B cell (primary cell): ENCODE measurements at regions not wholly inside any gene's neighbourhood (a gene's known extent, or its start where the extent isn't known, plus 50 kb on each side); places are given as distances from the start of the nearest gene placed in this dataset.

Experiments
- ATAC-seq: fragments of 200-7000 bp; cut with Tn5 transposase; one replicate; pipeline ENCODE4 v1.10.0; 2021; ENCODE audit warnings: low read depth, mild to moderate bottlenecking, moderate number of reproducible peaks, moderate library complexity
- CTCF ChIA-PET: fragments of 350-600 bp; sonication (Branson Sonifier 250); formaldehyde crosslinking; loops from one replicate; lab custom pipeline; 2021; ENCODE audit warnings: antibody characterized with exemption, inconsistent platforms; lab: Charles Lee
- POLR2A ChIA-PET: fragments of 350-600 bp; sonication (Branson Sonifier 250); formaldehyde crosslinking; loops from one replicate; lab custom pipeline; 2021; ENCODE audit warnings: antibody characterized with exemption; lab: Charles Lee
- DNase-seq: peaks from one replicate; pipeline ENCODE4 v3.0.0; 2013
- H2AFZ ChIP-seq: 2 replicates; pipeline ENCODE4 v1.6.1; 2012; ENCODE audit warnings: mild to moderate bottlenecking, low read depth, low read length; ENCODE audit not compliant: insufficient read depth, poor library complexity, severe bottlenecking
- H3K27ac ChIP-seq, 2 donors: 1 replicate in 1 of 2; 2 replicates in 1 of 2; pipeline ENCODE4 v1.5.1; 2012 to 2013; ENCODE audit warnings: low read length in 2 of 2, mild to moderate bottlenecking in 2 of 2, moderate library complexity in 1 of 2
- H3K27me3 ChIP-seq, 4 experiments: fragments of 200-600 bp in 1 of 4; sonication (generic) in 1 of 4; replicated peaks in 1 of 4; 1 replicate in 2 of 4; 2 replicates in 2 of 4; pipeline versions ENCODE4 v1.6.1 to v1.7.0; 2013 to 2016; ENCODE audit warnings: low read length in 3 of 4, mild to moderate bottlenecking in 2 of 4, mixed read lengths in 1 of 4, moderate library complexity in 1 of 4; ENCODE audit not compliant: insufficient read depth in 4 of 4, control insufficient read depth in 3 of 4; ENCODE audit errors: control extremely low read depth in 1 of 4
- H3K36me3 ChIP-seq, 2 experiments: replicated peaks in 1 of 2; 1 replicate in 1 of 2; 2 replicates in 1 of 2; pipeline versions ENCODE4 v1.6.1 to v1.7.1; 2013; ENCODE audit warnings: low read length in 1 of 2; ENCODE audit not compliant: insufficient read depth in 2 of 2, control insufficient read depth in 1 of 2; ENCODE audit errors: control extremely low read depth in 1 of 2, extremely low read depth in 1 of 2
- H3K4me1 ChIP-seq, 2 donors: fragments of 200-600 bp in 1 of 2; sonication (generic) in 1 of 2; 1 replicate in 1 of 2; 2 replicates in 1 of 2; pipeline versions ENCODE4 v1.5.1 to v1.6.1; 2013 to 2017; ENCODE audit warnings: low read length in 2 of 2; ENCODE audit not compliant: control insufficient read depth in 2 of 2, insufficient read depth in 2 of 2
- H3K4me2 ChIP-seq: replicated peaks from 2 replicates; pipeline ENCODE3; 2012; ENCODE audit warnings: mild to moderate bottlenecking, low read depth, low read length; ENCODE audit not compliant: poor library complexity, severe bottlenecking
- H3K4me3 ChIP-seq, 5 experiments: fragments of 200-600 bp in 1 of 5; sonication (generic) in 1 of 5; 1 replicate in 3 of 5; 2 replicates in 2 of 5; pipeline versions ENCODE4 v1.5.1 to v1.7.0; 2011 to 2016; ENCODE audit warnings: low read length in 4 of 5, mild to moderate bottlenecking in 4 of 5, low read depth in 2 of 5, control low read depth in 1 of 5, moderate library complexity in 1 of 5; ENCODE audit not compliant: insufficient read depth in 1 of 5; ENCODE audit errors: control extremely low read depth in 1 of 5, extremely low read depth in 1 of 5
- H3K79me2 ChIP-seq: fragments of 200-600 bp; sonication (generic); one replicate; pipeline ENCODE4 v1.6.0; 2016; ENCODE audit warnings: low read length; ENCODE audit not compliant: control insufficient read depth, insufficient read depth
- H3K9ac ChIP-seq: fragments of 200-600 bp; sonication (generic); 2 replicates; pipeline ENCODE4 v1.6.1; 2017; ENCODE audit warnings: mild to moderate bottlenecking, low read length, moderate library complexity
- H3K9me3 ChIP-seq, 3 donors: one replicate each; pipeline versions ENCODE4 v1.6.1 to v1.7.1; 2013; ENCODE audit warnings: low read length in 2 of 3; ENCODE audit not compliant: control insufficient read depth in 2 of 3, insufficient read depth in 1 of 3; ENCODE audit errors: control extremely low read depth in 1 of 3
- H4K20me1 ChIP-seq: 2 replicates; pipeline ENCODE4 v1.6.0; 2012; ENCODE audit warnings: mild to moderate bottlenecking, low read length; ENCODE audit not compliant: insufficient read depth, control insufficient read depth, poor library complexity, severe bottlenecking
- H3K27ac Mint-ChIP-seq: one replicate; pipeline ENCODE4 v1.8.0; 2021; ENCODE audit warnings: mixed read lengths
- H3K27me3 Mint-ChIP-seq: one replicate; pipeline ENCODE4 v1.8.0; 2021; ENCODE audit warnings: mixed read lengths
- H3K4me1 Mint-ChIP-seq: one replicate; pipeline ENCODE4 v1.8.0; 2021; ENCODE audit warnings: mixed read lengths
- H3K4me3 Mint-ChIP-seq: one replicate; pipeline ENCODE4 v1.8.0; 2021; ENCODE audit warnings: mixed read lengths
- H3K9me3 Mint-ChIP-seq: one replicate; pipeline ENCODE4 v1.8.0; 2022; ENCODE audit warnings: mixed read lengths; ENCODE audit not compliant: insufficient read depth
- CTCF ChIP-seq: fragments of 200-600 bp; IDR thresholded peaks from one replicate; pipeline ENCODE4 v1.8.0; 2022; ENCODE audit warnings: antibody characterized with exemption, mild to moderate bottlenecking
- EZH2 ChIP-seq: IDR thresholded peaks from 2 replicates; pipeline ENCODE4 v1.6.1; 2012; ENCODE audit warnings: borderline replicate concordance, low read depth, mild to moderate bottlenecking, moderate library complexity, low read length; ENCODE audit not compliant: insufficient read depth, poor library complexity, severe bottlenecking
- WGBS: methylation state at CpG from one replicate; pipeline ENCODE4 v1.1.5; 2013; ENCODE audit warnings: missing lambda C conversion rate; ENCODE audit not compliant: insufficient coverage; 5-methylcytosine and 5-hydroxymethylcytosine counted together
- intact Hi-C: fragments of 100-400 bp; cut with micrococcal nuclease; formaldehyde crosslinking; loops from one replicate; pipeline ENCODE4 v1.10.0; 2022

GRCh38 chr16:76882105-76882504, 308.9 kb upstream of the MON1B start:
- no peak overlapping the region for H3K4me3 ChIP-seq
- CTCF ChIA-PET, result no interaction called here

GRCh38 chr16:76883076-76883475, 307.9 kb upstream of the MON1B start:
- intact Hi-C loops, result no loop called here
- Mint-ChIP-seq H3K9me3 (no peaks in the 10 kb centered on the region), H3K4me3 (no peak overlapping the region), H3K4me1 (no peaks in the 10 kb centered on the region), H3K27me3 (no peaks in the 10 kb centered on the region), H3K27ac (no peak overlapping the region)
- WGBS, result 93% methylated on average over 2 of the region's 3 CpGs
- Histone ChIP-seq H3K9ac (no peak overlapping the region), H3K4me1 (no peaks in the 10 kb centered on the region), H3K27ac (no peak overlapping the region), H3K79me2 (no peaks in the 10 kb centered on the region), H3K36me3 (no peaks in the 10 kb centered on the region), H2AFZ (no peak overlapping the region), H3K9me3 (no peaks in the 10 kb centered on the region), H3K4me3 (no peak overlapping the region), H3K27me3 (no peaks in the 10 kb centered on the region), H3K4me2 (no peak overlapping the region), H4K20me1 (no peaks in the 10 kb centered on the region)
- ChIA-PET CTCF (no interaction called here), POLR2A (no interaction called here)
- TF ChIP-seq CTCF, result no peak
- TF ChIP-seq EZH2, result no peak
- ATAC-seq (no peak), DNase-seq (no peak)

More at GRCh38 chr16:76882105-76882504, 308.9 kb upstream of the MON1B start:
- DNase-seq (no peak), ATAC-seq (no peak)
- Histone ChIP-seq H3K36me3 (no peaks in the 10 kb centered on the region), H3K79me2 (no peaks in the 10 kb centered on the region), H3K4me2 (no peak overlapping the region), H3K4me1 (no peaks in the 10 kb centered on the region), H2AFZ (no peak overlapping the region), H4K20me1 (no peaks in the 10 kb centered on the region), H3K27ac (no peak overlapping the region), H3K9me3 (no peaks in the 10 kb centered on the region), H3K9ac (no peak overlapping the region), H3K27me3 (no peaks in the 10 kb centered on the region)
- Mint-ChIP-seq H3K27me3 (no peaks in the 10 kb centered on the region), H3K27ac (no peak overlapping the region), H3K4me3 (no peak overlapping the region), H3K4me1 (no peaks in the 10 kb centered on the region), H3K9me3 (no peaks in the 10 kb centered on the region)
- POLR2A ChIA-PET, result no interaction called here
- TF ChIP-seq EZH2 (no peak), CTCF (no peak)
- no CpG with 5 or more reads among the region's 2 CpGs for WGBS
- intact Hi-C loops, result no loop called here
